ENCODE measurements at regions not wholly inside any gene's neighbourhood (a gene's known extent, or its start where the extent isn't known, plus 50 kb on each side); places are given as distances from the start of the nearest gene placed in this dataset.

- no peak for DNase-seq
These were observed 456.6 kb upstream of the TLE4 start for GRCh38 chr9:79115176-79115575.

DNA sequence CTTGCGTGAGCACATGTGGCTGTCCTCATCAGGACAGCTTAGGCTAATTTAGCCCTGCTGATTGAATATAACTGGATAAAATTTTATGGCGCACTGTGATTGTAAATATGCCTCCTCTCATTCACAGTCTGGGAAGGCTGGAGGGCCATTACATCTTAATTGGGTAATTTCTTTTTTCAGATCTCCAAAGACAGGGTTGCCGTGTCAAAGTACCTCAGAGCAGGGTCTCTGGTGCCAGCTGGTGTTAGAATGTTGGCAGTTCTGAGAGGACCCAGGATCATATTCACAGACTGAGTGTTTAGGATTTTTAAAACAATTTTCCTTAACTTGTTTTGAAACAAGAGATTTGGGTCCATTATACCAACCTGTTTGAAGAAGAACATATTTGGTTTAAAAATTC, 455.7 kb upstream of the TLE4 start:
- no peak for DNase-seq

DNA sequence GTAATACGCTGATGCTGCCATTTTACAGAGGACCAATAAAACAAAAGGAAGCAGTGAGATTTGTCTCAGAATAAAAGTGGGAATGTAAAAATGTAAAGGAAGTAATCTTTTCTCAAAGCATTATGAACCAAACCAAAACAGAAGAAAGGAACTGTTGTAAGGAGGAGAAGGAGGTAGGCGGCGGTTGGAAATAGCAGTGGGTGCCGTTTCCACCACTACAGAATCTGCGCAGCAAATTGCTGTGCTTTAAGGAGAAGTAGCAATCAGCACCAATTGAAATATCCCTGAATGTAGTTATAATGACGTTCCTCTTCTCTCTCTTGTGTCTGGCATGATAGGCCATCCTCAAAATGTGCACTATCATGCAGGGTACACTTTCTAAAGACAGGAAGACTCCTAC, 455.1 kb upstream of the TLE4 start:
- DNase-seq = no peak

GRCh38 chr9:79120533-79120932, 451.2 kb upstream of the TLE4 start:
- no peak for DNase-seq

DNA sequence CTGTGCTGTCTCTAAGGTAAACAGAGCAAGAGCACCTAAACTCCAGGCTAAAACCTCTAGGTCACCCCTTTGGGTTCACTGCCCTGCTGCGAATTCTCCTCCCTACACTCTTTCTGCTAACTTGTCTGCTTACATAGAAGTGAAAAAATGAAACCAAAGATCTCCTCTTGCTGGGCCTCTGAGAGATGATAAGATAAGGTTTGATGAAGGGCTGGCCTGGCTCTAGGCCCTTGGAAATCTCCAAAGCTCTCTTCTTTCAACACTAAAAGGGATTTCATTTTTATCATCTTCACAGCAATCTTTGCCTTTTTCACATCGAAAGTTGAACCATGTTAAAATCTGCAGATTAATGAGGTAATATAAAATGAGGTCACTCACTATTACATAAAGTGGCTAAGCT, 450.8 kb upstream of the TLE4 start:
- no peak for DNase-seq

GRCh38 chr9:79123415-79123814, 448.4 kb upstream of the TLE4 start:
- DNase-seq = no peak

- no peak for DNase-seq
These were observed 444.1 kb upstream of the TLE4 start for GRCh38 chr9:79127661-79128060.

GRCh38 chr9:79129865-79130480, 441.8 kb upstream of the TLE4 start:
- peak; percentile 33 to 34 for DNase-seq

- no peak for DNase-seq
These were observed 440.5 kb upstream of the TLE4 start for GRCh38 chr9:79131246-79131774.

- DNase-seq = no peak
These were observed 439.9 kb upstream of the TLE4 start for GRCh38 chr9:79131824-79132377.

GRCh38 chr9:79134654-79135053, 437.1 kb upstream of the TLE4 start:
- DNase-seq = no peak

DNA sequence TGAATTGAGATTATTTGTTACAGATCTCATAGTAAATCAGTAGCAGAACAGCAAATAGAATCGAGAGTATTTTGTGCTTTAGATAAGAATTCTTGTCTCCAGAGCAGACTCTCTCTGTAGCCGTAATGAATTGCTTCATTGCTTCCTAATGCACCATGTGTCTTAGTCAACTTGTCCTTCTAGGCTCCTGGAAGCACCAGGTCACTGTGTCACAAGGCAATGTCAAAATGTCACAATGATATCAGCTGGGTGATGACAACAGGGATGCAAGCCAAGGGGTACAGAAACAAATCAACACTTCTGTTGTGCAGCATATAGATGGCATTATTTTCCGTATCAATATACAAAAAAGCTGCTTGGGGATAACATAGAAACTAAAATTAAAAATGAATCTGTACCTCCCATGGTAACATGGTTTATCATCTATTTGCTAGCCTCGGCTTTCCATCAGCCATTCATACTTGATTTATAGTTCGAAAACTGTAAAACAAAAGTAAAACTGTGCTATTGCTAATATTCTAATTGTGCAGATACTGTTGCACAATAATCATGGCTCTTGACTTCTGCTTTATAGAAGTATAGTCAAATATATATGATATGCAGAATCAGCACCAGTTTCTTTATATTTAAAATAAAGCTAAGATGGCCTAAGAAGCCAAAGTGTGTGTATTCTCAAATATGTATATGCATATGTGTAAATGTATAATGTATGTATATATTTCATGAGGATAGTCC, 435.9 kb upstream of the TLE4 start:
- DNase-seq = no peak

GRCh38 chr9:79140751-79141150, 431.0 kb upstream of the TLE4 start:
- DNase-seq = no peak

- DNase-seq = no peak
These were observed 428.6 kb upstream of the TLE4 start for GRCh38 chr9:79143211-79143610.

DNA sequence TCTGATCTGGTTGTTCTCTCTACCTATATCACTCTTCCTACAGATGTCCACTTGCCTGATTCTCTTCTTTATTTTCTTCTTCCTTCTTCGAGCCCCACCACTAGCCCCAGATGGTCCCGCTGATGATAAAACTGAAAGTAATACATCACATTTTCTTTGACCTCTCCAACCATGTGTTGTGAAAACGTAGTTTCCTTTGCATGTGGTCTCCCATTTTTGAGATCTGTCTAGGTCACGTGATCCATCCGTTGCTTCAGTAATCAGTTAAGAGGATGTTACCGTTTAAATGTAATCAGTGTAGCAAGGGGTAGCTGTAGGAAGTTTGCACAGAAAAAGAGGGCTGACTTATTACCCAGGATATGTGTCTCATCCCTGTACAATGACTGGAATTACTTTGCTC, 426.3 kb upstream of the TLE4 start:
- no peak for DNase-seq

GRCh38 chr9:79149585-79149984, 422.2 kb upstream of the TLE4 start:
- DNase-seq = no peak

DNA sequence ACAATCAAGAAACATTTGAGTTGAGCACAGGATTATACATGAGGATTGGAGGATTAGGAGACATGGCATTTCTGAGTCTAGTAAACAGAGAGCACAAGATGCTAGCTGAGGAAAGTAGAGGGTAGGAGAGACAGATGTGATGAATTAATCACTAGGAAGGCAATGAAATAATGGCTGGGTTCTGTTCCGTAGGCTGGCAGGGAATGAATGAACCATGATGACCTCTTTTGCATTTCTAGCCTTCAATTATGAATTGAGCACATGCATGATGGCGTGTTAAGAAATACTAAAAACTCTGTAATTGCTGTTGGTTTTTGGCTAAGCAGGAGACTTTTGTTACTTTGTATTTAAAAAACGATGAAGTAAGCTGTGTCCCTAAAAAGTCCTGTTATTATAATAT, 420.0 kb upstream of the TLE4 start:
- DNase-seq = no peak

DNA sequence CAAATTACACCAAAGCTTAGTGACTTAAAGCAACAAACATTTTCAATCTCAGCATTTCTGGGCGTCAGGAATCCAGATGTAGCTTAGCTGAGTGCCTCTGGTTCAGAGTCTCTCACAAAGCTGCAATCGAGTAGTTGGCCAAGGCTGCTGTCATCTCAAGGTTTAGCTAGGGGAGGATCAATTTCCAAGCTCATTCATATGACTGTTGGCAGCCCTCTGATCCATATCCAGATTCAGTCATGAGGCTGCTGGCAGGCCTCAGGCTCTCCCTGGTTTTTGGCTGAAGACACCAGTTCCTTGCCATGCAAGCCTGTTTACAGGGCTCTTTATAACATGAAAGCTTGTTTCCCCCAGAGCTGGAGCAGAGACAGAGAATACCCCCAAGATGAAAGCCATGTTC, 419.5 kb upstream of the TLE4 start:
- DNase-seq = no peak

GRCh38 chr9:79154806-79155205, 417.0 kb upstream of the TLE4 start:
- DNase-seq = no peak

GRCh38 chr9:79155308-79155707, 416.5 kb upstream of the TLE4 start:
- no peak for DNase-seq

GRCh38 chr9:79163544-79163943, 408.2 kb upstream of the TLE4 start:
- no peak for DNase-seq

DNA sequence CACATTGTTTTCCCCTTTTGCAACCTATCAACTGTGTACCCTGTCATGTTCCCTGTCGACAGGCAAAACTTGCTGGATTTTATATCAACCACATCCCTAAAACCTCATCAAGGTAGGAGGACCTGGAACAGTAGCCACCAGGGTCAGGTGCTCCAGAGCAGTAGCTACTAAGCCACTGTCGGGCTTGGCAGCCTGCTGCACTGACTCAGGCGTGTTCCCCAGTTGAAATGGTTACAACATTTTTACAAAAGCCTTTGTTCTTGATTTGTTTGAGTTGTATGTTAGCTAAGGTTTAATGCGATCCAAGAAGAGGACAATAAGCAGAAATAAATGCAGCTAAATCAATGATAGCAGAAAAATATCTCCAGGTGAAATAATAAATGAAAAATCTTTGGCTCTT, 407.4 kb upstream of the TLE4 start:
- DNase-seq = no peak

DNA sequence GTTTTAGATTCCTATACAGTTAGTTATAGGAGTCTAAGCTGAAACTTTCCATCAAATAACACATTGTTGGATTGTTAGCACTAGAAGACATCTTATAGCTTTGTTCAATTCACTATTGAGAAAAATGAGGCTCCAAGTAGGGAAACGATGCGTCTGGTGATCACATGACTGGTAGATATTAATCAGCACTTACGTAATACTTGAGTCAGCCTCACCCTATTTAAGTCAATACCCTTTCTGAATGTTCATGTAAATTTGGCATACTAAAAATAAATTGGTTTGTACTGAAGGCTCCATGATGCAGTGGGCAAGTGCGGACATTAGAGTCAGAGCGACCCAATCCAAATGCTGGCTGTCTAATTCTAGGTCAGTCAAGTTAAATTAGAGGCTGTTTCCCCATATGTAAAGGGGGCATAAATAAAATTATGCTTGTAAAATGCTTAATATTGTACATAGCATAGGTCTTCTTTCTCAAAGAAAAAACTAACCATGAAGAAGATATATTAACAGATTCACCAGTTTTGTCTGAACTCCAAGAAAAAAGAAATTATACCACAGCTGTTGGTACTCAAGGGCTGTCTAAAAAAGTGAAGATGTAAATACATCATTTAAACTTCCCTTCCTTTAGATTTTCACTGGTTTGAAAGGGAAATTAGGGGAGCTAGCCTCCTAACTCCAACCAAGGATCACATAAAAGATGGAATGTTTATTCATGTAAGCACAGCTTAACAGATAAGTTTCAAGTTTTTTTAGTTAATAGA, 406.6 kb upstream of the TLE4 start:
- no peak for DNase-seq

DNA sequence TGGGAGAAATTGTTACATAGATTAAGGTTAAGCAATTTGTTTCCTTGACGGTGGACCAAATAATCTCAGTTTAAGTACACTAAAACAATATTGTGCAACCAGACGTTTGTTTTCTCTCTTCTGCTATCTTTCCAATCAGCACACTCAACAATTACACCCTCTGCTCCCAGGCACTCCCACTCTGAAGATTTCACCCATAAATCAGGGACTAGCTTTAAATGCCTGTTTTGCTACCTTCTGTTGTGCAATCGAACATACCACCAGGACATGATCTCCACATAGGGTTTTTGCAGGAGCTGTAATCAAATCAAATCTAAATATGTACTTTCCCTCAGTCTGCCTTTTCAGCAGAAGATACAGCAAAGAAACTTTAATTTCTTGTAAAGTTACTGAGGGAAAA, 405.8 kb upstream of the TLE4 start:
- no peak for DNase-seq

Measured in hippocampal formation (tissue), 2 donors.